Kidney epithelial cell (primary cell): ENCODE measurements at regions not wholly inside any gene's neighbourhood (a gene's known extent, or its start where the extent isn't known, plus 50 kb on each side); places are given as distances from the start of the nearest gene placed in this dataset.

Experiments used
- DNase-seq: peaks from one replicate; pipeline ENCODE4 v3.0.0-alpha.2; 2010; ENCODE audit warnings: low read depth
- H3K27me3 ChIP-seq: 2 replicates; pipeline ENCODE4 v1.6.0; 2011; ENCODE audit warnings: low read length; ENCODE audit not compliant: control insufficient read depth, insufficient read depth
- H3K36me3 ChIP-seq: 2 replicates; pipeline ENCODE4 v1.5.1; 2011; ENCODE audit warnings: low read length; ENCODE audit not compliant: control insufficient read depth, insufficient read depth
- H3K4me3 ChIP-seq: 2 replicates; pipeline ENCODE4 v1.5.1; 2011; ENCODE audit warnings: low read depth, mild to moderate bottlenecking, control low read depth, low read length
- CTCF ChIP-seq: IDR thresholded peaks from 2 replicates; pipeline ENCODE4 v1.5.1; 2011; ENCODE audit warnings: mild to moderate bottlenecking, moderate library complexity, low read length, control low read depth, inconsistent platforms; ENCODE audit not compliant: insufficient read depth, poor library complexity, severe bottlenecking

- peak; percentile 97 for DNase-seq
- TF ChIP-seq CTCF, result no peak
- no peak overlapping the region for H3K4me3 ChIP-seq
- no peaks in the 10 kb centered on the region for H3K36me3 ChIP-seq
- H3K27me3 ChIP-seq, result no peaks in the 10 kb centered on the region
Measured at GRCh38 chr13:105774739-105775460, 760.6 kb downstream of the EFNB2 start.

- peak; percentile 89 for DNase-seq
- H3K4me3 ChIP-seq, result no peak overlapping the region
- no peaks in the 10 kb centered on the region for H3K36me3 ChIP-seq
- no peaks in the 10 kb centered on the region for H3K27me3 ChIP-seq
- TF ChIP-seq CTCF, result no peak
Measured at GRCh38 chr13:105773863-105774538, 761.5 kb downstream of the EFNB2 start.

GRCh38 chr13:105773241-105773640, 762.2 kb downstream of the EFNB2 start:
- TF ChIP-seq CTCF, result no peak
- DNase-seq, result no peak

GRCh38 chr13:105764486-105764885, 771.0 kb downstream of the EFNB2 start:
- Histone ChIP-seq H3K36me3 (no peaks in the 10 kb centered on the region), H3K27me3 (no peaks in the 10 kb centered on the region), H3K4me3 (no peak overlapping the region)
- no peak for DNase-seq
- no peak for TF ChIP-seq CTCF

More at GRCh38 chr13:105773241-105773640, 762.2 kb downstream of the EFNB2 start:
- no peak overlapping the region for H3K4me3 ChIP-seq
- H3K27me3 ChIP-seq, result no peaks in the 10 kb centered on the region
- no peaks in the 10 kb centered on the region for H3K36me3 ChIP-seq

- H3K4me3 ChIP-seq, result no peak overlapping the region
- H3K27me3 ChIP-seq, result no peaks in the 10 kb centered on the region
- no peak for DNase-seq
- no peaks in the 10 kb centered on the region for H3K36me3 ChIP-seq
- no peak for TF ChIP-seq CTCF
Measured at GRCh38 chr13:105763851-105764250, 771.6 kb downstream of the EFNB2 start.

GRCh38 chr13:105762096-105762495, 773.4 kb downstream of the EFNB2 start:
- H3K36me3 ChIP-seq, result no peaks in the 10 kb centered on the region
- no peaks in the 10 kb centered on the region for H3K27me3 ChIP-seq
- no peak overlapping the region for H3K4me3 ChIP-seq
- no peak for TF ChIP-seq CTCF
- no peak for DNase-seq
